ENCODE measurements at regions not wholly inside any gene's neighbourhood (a gene's known extent, or its start where the extent isn't known, plus 50 kb on each side); places are given as distances from the start of the nearest gene placed in this dataset.

GRCh38 chr9:79224672-79225433, 346.9 kb upstream of the TLE4 start:
- WGBS (ENCODE audit: insufficient coverage, low lambda C conversion rate): no CpG with 5 or more reads among the region's 3 CpGs
- Histone ChIP-seq H3K36me3 (ENCODE audit: control insufficient read depth, insufficient read depth, low read length) (no peaks in the 10 kb centered on the region), H3K4me1 (ENCODE audit: control insufficient read depth, insufficient read depth, low read length) (no peaks in the 10 kb centered on the region), H3K9me3 (ENCODE audit: control insufficient read depth, low read depth, low read length) (peaks cover 3% of the 10 kb centered on the region), H3K4me3 (ENCODE audit: low read length) (no peak overlapping the region), H3K27ac (ENCODE audit: low read length) (no peak overlapping the region), H3K27me3 (ENCODE audit: control insufficient read depth, insufficient read depth, low read length) (no peaks in the 10 kb centered on the region)
- no peak for DNase-seq

GRCh38 chr9:79233542-79233941, 338.2 kb upstream of the TLE4 start:
- DNase-seq: no peak
- H3K4me1 ChIP-seq (ENCODE audit: control insufficient read depth, insufficient read depth, low read length): no peaks in the 10 kb centered on the region
- WGBS (ENCODE audit: insufficient coverage, low lambda C conversion rate): no CpG with 5 or more reads among the region's 2 CpGs

GRCh38 chr9:79236466-79236865, 335.3 kb upstream of the TLE4 start:
- no peak for DNase-seq
- no peak overlapping the region for H3K4me3 ChIP-seq (ENCODE audit: low read length)
- no peaks in the 10 kb centered on the region for H3K36me3 ChIP-seq (ENCODE audit: control insufficient read depth, insufficient read depth, low read length)
- H3K27ac ChIP-seq (ENCODE audit: low read length): no peak overlapping the region
- 100% methylated on average over 1 of the region's 2 CpGs for WGBS (ENCODE audit: insufficient coverage, low lambda C conversion rate)
- H3K27me3 ChIP-seq (ENCODE audit: control insufficient read depth, insufficient read depth, low read length): no peaks in the 10 kb centered on the region
- H3K9me3 ChIP-seq (ENCODE audit: control insufficient read depth, low read depth, low read length): no peaks in the 10 kb centered on the region
- H3K4me1 ChIP-seq (ENCODE audit: control insufficient read depth, insufficient read depth, low read length): no peaks in the 10 kb centered on the region

More at GRCh38 chr9:79233542-79233941, 338.2 kb upstream of the TLE4 start:
- Histone ChIP-seq H3K27ac (ENCODE audit: low read length) (no peak overlapping the region), H3K27me3 (ENCODE audit: control insufficient read depth, insufficient read depth, low read length) (no peaks in the 10 kb centered on the region), H3K36me3 (ENCODE audit: control insufficient read depth, insufficient read depth, low read length) (no peaks in the 10 kb centered on the region), H3K4me3 (ENCODE audit: low read length) (no peak overlapping the region), H3K9me3 (ENCODE audit: control insufficient read depth, low read depth, low read length) (no peaks in the 10 kb centered on the region)

- no peak overlapping the region for H3K4me3 ChIP-seq (ENCODE audit: low read length)
- H3K27me3 ChIP-seq (ENCODE audit: control insufficient read depth, insufficient read depth, low read length): no peaks in the 10 kb centered on the region
- H3K27ac ChIP-seq (ENCODE audit: low read length): no peak overlapping the region
- no peaks in the 10 kb centered on the region for H3K4me1 ChIP-seq (ENCODE audit: control insufficient read depth, insufficient read depth, low read length)
- DNase-seq: no peak
- H3K9me3 ChIP-seq (ENCODE audit: control insufficient read depth, low read depth, low read length): no peaks in the 10 kb centered on the region
- no CpG with 5 or more reads among the region's 1 CpG for WGBS (ENCODE audit: insufficient coverage, low lambda C conversion rate)
- no peaks in the 10 kb centered on the region for H3K36me3 ChIP-seq (ENCODE audit: control insufficient read depth, insufficient read depth, low read length)
Measured at GRCh38 chr9:79237861-79238260, 333.9 kb upstream of the TLE4 start.

- WGBS (ENCODE audit: insufficient coverage, low lambda C conversion rate): 81% methylated on average over 3 of the region's 3 CpGs
Measured at GRCh38 chr9:79240774-79241173, 331.0 kb upstream of the TLE4 start.

GRCh38 chr9:79242489-79242888, 329.3 kb upstream of the TLE4 start:
- Histone ChIP-seq H3K36me3 (ENCODE audit: control insufficient read depth, insufficient read depth, low read length) (no peaks in the 10 kb centered on the region), H3K9me3 (ENCODE audit: control insufficient read depth, low read depth, low read length) (no peaks in the 10 kb centered on the region), H3K4me3 (ENCODE audit: low read length) (no peak overlapping the region), H3K27me3 (ENCODE audit: control insufficient read depth, insufficient read depth, low read length) (no peaks in the 10 kb centered on the region), H3K27ac (ENCODE audit: low read length) (no peak overlapping the region), H3K4me1 (ENCODE audit: control insufficient read depth, insufficient read depth, low read length) (no peaks in the 10 kb centered on the region)
- no peak for DNase-seq
- WGBS (ENCODE audit: insufficient coverage, low lambda C conversion rate): 100% methylated on average over 1 of the region's 2 CpGs

More at GRCh38 chr9:79240774-79241173, 331.0 kb upstream of the TLE4 start:
- H3K36me3 ChIP-seq (ENCODE audit: control insufficient read depth, insufficient read depth, low read length): no peaks in the 10 kb centered on the region
- H3K27me3 ChIP-seq (ENCODE audit: control insufficient read depth, insufficient read depth, low read length): no peaks in the 10 kb centered on the region
- no peak overlapping the region for H3K27ac ChIP-seq (ENCODE audit: low read length)
- no peaks in the 10 kb centered on the region for H3K4me1 ChIP-seq (ENCODE audit: control insufficient read depth, insufficient read depth, low read length)
- H3K9me3 ChIP-seq (ENCODE audit: control insufficient read depth, low read depth, low read length): no peaks in the 10 kb centered on the region
- DNase-seq: no peak
- H3K4me3 ChIP-seq (ENCODE audit: low read length): no peak overlapping the region

GRCh38 chr9:79246170-79246569, 325.6 kb upstream of the TLE4 start:
- WGBS (ENCODE audit: insufficient coverage, low lambda C conversion rate): no CpG with 5 or more reads among the region's 1 CpG
- DNase-seq: no peak
- Histone ChIP-seq H3K27me3 (ENCODE audit: control insufficient read depth, insufficient read depth, low read length) (no peaks in the 10 kb centered on the region), H3K36me3 (ENCODE audit: control insufficient read depth, insufficient read depth, low read length) (no peaks in the 10 kb centered on the region), H3K27ac (ENCODE audit: low read length) (no peak overlapping the region), H3K4me3 (ENCODE audit: low read length) (no peak overlapping the region), H3K9me3 (ENCODE audit: control insufficient read depth, low read depth, low read length) (no peaks in the 10 kb centered on the region), H3K4me1 (ENCODE audit: control insufficient read depth, insufficient read depth, low read length) (no peaks in the 10 kb centered on the region)

GRCh38 chr9:79247021-79247420, 324.7 kb upstream of the TLE4 start:
- Histone ChIP-seq H3K4me1 (ENCODE audit: control insufficient read depth, insufficient read depth, low read length) (no peaks in the 10 kb centered on the region), H3K27me3 (ENCODE audit: control insufficient read depth, insufficient read depth, low read length) (no peaks in the 10 kb centered on the region), H3K9me3 (ENCODE audit: control insufficient read depth, low read depth, low read length) (no peaks in the 10 kb centered on the region), H3K27ac (ENCODE audit: low read length) (no peak overlapping the region), H3K36me3 (ENCODE audit: control insufficient read depth, insufficient read depth, low read length) (no peaks in the 10 kb centered on the region), H3K4me3 (ENCODE audit: low read length) (no peak overlapping the region)
- DNase-seq: no peak

- no CpG with 5 or more reads among the region's 1 CpG for WGBS (ENCODE audit: insufficient coverage, low lambda C conversion rate)
- H3K27ac ChIP-seq (ENCODE audit: low read length): no peak overlapping the region
- no peak for DNase-seq
- H3K27me3 ChIP-seq (ENCODE audit: control insufficient read depth, insufficient read depth, low read length): peaks cover 9% of the 10 kb centered on the region
- H3K9me3 ChIP-seq (ENCODE audit: control insufficient read depth, low read depth, low read length): no peaks in the 10 kb centered on the region
- H3K36me3 ChIP-seq (ENCODE audit: control insufficient read depth, insufficient read depth, low read length): no peaks in the 10 kb centered on the region
- no peaks in the 10 kb centered on the region for H3K4me1 ChIP-seq (ENCODE audit: control insufficient read depth, insufficient read depth, low read length)
- no peak overlapping the region for H3K4me3 ChIP-seq (ENCODE audit: low read length)
Measured at GRCh38 chr9:79250806-79251205, 321.0 kb upstream of the TLE4 start.

GRCh38 chr9:79254900-79255650, 316.7 kb upstream of the TLE4 start:
- no peaks in the 10 kb centered on the region for H3K9me3 ChIP-seq (ENCODE audit: control insufficient read depth, low read depth, low read length)
- peak in 1 of 2 donors; percentile 2 for DNase-seq
- no peak overlapping the region for H3K27ac ChIP-seq (ENCODE audit: low read length)
- WGBS (ENCODE audit: insufficient coverage, low lambda C conversion rate): no CpG with 5 or more reads among the region's 8 CpGs
- no peak overlapping the region for H3K4me3 ChIP-seq (ENCODE audit: low read length)
- H3K4me1 ChIP-seq (ENCODE audit: control insufficient read depth, insufficient read depth, low read length): no peaks in the 10 kb centered on the region
- peaks cover 25% of the 10 kb centered on the region for H3K27me3 ChIP-seq (ENCODE audit: control insufficient read depth, insufficient read depth, low read length)
- no peaks in the 10 kb centered on the region for H3K36me3 ChIP-seq (ENCODE audit: control insufficient read depth, insufficient read depth, low read length)

Measured in large intestine (tissue), 3 donors.